Bronchial epithelial cell (primary cell): ENCODE measurements at regions not wholly inside any gene's neighbourhood (a gene's known extent, or its start where the extent isn't known, plus 50 kb on each side); places are given as distances from the start of the nearest gene placed in this dataset.

Source experiments
- DNase-seq: peaks from one replicate; pipeline ENCODE4 v3.0.0-alpha.2; 2010; ENCODE audit warnings: low read depth
- FAIRE-seq: peaks from 2 replicates; lab custom pipeline; 2011; peaks lifted over from hg19 to GRCh38; lab: Jason Lieb, UNC
- H3K27me3 ChIP-seq: 2 replicates; pipeline ENCODE4 v1.5.1; 2011; ENCODE audit warnings: low read length; ENCODE audit not compliant: control insufficient read depth, insufficient read depth
- H3K36me3 ChIP-seq: 2 replicates; pipeline ENCODE4 v1.5.1; 2011; ENCODE audit warnings: low read length; ENCODE audit not compliant: control insufficient read depth, insufficient read depth
- H3K4me3 ChIP-seq: 2 replicates; pipeline ENCODE4 v1.5.1; 2011; ENCODE audit warnings: mild to moderate bottlenecking, low read depth, low read length, control low read depth
- CTCF ChIP-seq: IDR thresholded peaks from 2 replicates; pipeline ENCODE4 v1.5.1; 2011; ENCODE audit warnings: mild to moderate bottlenecking, moderate library complexity, low read length, control low read depth, inconsistent platforms; ENCODE audit not compliant: insufficient read depth, severe bottlenecking

- Histone ChIP-seq H3K4me3 (no peak overlapping the region), H3K27me3 (no peaks in the 10 kb centered on the region), H3K36me3 (no peaks in the 10 kb centered on the region)
- DNase-seq, result no peak
- TF ChIP-seq CTCF, result no peak
- no peak for FAIRE-seq
Measured at GRCh38 chr12:67074072-67074471, 195.1 kb upstream of the CAND1 start.

- TF ChIP-seq CTCF, result no peak
- peak; percentile 97 for DNase-seq
- Histone ChIP-seq H3K36me3 (no peaks in the 10 kb centered on the region), H3K4me3 (no peak overlapping the region), H3K27me3 (no peaks in the 10 kb centered on the region)
- FAIRE-seq, result no peak
Measured at GRCh38 chr12:67077617-67078016, 191.5 kb upstream of the CAND1 start.

GRCh38 chr12:67078957-67079356 lies 190.2 kb upstream of the CAND1 start:
- FAIRE-seq (no peak), DNase-seq (no peak)
- no peak overlapping the region for H3K4me3 ChIP-seq
- no peak for TF ChIP-seq CTCF
- H3K36me3 ChIP-seq, result no peaks in the 10 kb centered on the region
- no peaks in the 10 kb centered on the region for H3K27me3 ChIP-seq

GRCh38 chr12:67080637-67081036 lies 188.5 kb upstream of the CAND1 start:
- FAIRE-seq, result no peak

GRCh38 chr12:67082221-67082620 lies 186.9 kb upstream of the CAND1 start:
- DNase-seq, result peak; percentile 94
- TF ChIP-seq CTCF, result no peak
- no peak overlapping the region for H3K4me3 ChIP-seq
- H3K36me3 ChIP-seq, result no peaks in the 10 kb centered on the region
- FAIRE-seq, result no peak
- no peaks in the 10 kb centered on the region for H3K27me3 ChIP-seq

More at GRCh38 chr12:67080637-67081036, 188.5 kb upstream of the CAND1 start:
- no peak overlapping the region for H3K4me3 ChIP-seq
- no peak for TF ChIP-seq CTCF
- H3K36me3 ChIP-seq, result no peaks in the 10 kb centered on the region
- DNase-seq, result no peak
- no peaks in the 10 kb centered on the region for H3K27me3 ChIP-seq

- Histone ChIP-seq H3K4me3 (no peak overlapping the region), H3K27me3 (no peaks in the 10 kb centered on the region), H3K36me3 (no peaks in the 10 kb centered on the region)
- TF ChIP-seq CTCF, result no peak
- DNase-seq (no peak), FAIRE-seq (no peak)
Measured at GRCh38 chr12:67085699-67086098, 183.5 kb upstream of the CAND1 start.
